GM23338 (cell line): ENCODE measurements at regions not wholly inside any gene's neighbourhood (a gene's known extent, or its start where the extent isn't known, plus 50 kb on each side); places are given as distances from the start of the nearest gene placed in this dataset.

Experiments used
- ATAC-seq: fragments of 200-7000 bp; cut with Tn5 transposase; 3 replicates; pipeline ENCODE4 v1.9.1; 2020
- DNase-seq: peaks from one replicate; pipeline ENCODE4 v3.0.0-alpha.2; 2015; ENCODE audit warnings: low spot score
- H2AFZ ChIP-seq: fragments of 200-600 bp; sonication (generic); 2 replicates; pipeline ENCODE4 v1.8.0; 2016; ENCODE audit warnings: antibody characterized with exemption, mild to moderate bottlenecking, moderate library complexity
- H3F3A ChIP-seq: fragments of 200-600 bp; sonication (generic); replicated peaks from 2 replicates; pipeline ENCODE4 v1.8.0; 2017; ENCODE audit warnings: antibody characterized with exemption, mixed run types, low read depth
- H3K27ac ChIP-seq: fragments of 200-600 bp; sonication (generic); 2 replicates; pipeline ENCODE4 v1.6.1; 2016; ENCODE audit warnings: low read depth
- H3K27me3 ChIP-seq: fragments of 200-600 bp; sonication (generic); 2 replicates; pipeline ENCODE4 v1.8.0; 2016; ENCODE audit warnings: mild to moderate bottlenecking, mixed run types, moderate library complexity; ENCODE audit not compliant: insufficient read depth
- H3K36me3 ChIP-seq: fragments of 200-600 bp; sonication (generic); 2 replicates; pipeline ENCODE4 v1.8.0; 2016; ENCODE audit warnings: mild to moderate bottlenecking; ENCODE audit not compliant: insufficient read depth
- H3K4me1 ChIP-seq: fragments of 200-600 bp; sonication (generic); 2 replicates; pipeline ENCODE4 v1.8.0; 2016; ENCODE audit warnings: mild to moderate bottlenecking, moderate library complexity; ENCODE audit not compliant: insufficient read depth
- H3K4me2 ChIP-seq: fragments of 200-600 bp; sonication (generic); 2 replicates; pipeline ENCODE4 v1.7.1; 2017; ENCODE audit warnings: mixed run types
- H3K4me3 ChIP-seq: fragments of 200-600 bp; sonication (generic); 2 replicates; pipeline ENCODE4 v1.6.1; 2016; ENCODE audit warnings: mixed run types
- H3K79me2 ChIP-seq: fragments of 200-600 bp; sonication (generic); replicated peaks from 2 replicates; pipeline ENCODE4 v1.8.0; 2017; ENCODE audit warnings: mild to moderate bottlenecking; ENCODE audit not compliant: insufficient read depth
- H3K9me2 ChIP-seq: fragments of 200-600 bp; sonication (generic); 2 replicates; pipeline ENCODE4 v1.8.0; 2017; ENCODE audit not compliant: insufficient read depth
- H4K20me1 ChIP-seq: fragments of 200-600 bp; sonication (generic); replicated peaks from 2 replicates; pipeline ENCODE4 v1.8.0; 2017; ENCODE audit warnings: mild to moderate bottlenecking; ENCODE audit not compliant: insufficient read depth
- H3K27ac Mint-ChIP-seq: 2 replicates; pipeline ENCODE4 v1.8.0; 2020; ENCODE audit warnings: inconsistent platforms, mild to moderate bottlenecking, moderate library complexity, mixed read lengths
- H3K27me3 Mint-ChIP-seq: 3 replicates; pipeline ENCODE4 v1.8.0; 2022; ENCODE audit warnings: low read depth, mild to moderate bottlenecking, moderate library complexity, mixed read lengths, inconsistent platforms; ENCODE audit not compliant: insufficient read depth, poor library complexity
- H3K36me3 Mint-ChIP-seq: 3 replicates; pipeline ENCODE4 v1.8.0; 2021; ENCODE audit warnings: low read depth, mild to moderate bottlenecking, inconsistent platforms, moderate library complexity, mixed read lengths
- H3K4me1 Mint-ChIP-seq: 3 replicates; pipeline ENCODE4 v1.8.0; 2020; ENCODE audit warnings: mild to moderate bottlenecking, inconsistent platforms, mixed read lengths
- H3K4me3 Mint-ChIP-seq: 3 replicates; pipeline ENCODE4 v1.8.0; 2021; ENCODE audit warnings: moderate library complexity, mild to moderate bottlenecking, inconsistent platforms, mixed read lengths
- H3K9me3 Mint-ChIP-seq: 3 replicates; pipeline ENCODE4 v1.8.0; 2020; ENCODE audit warnings: moderate library complexity, mild to moderate bottlenecking, inconsistent platforms, mixed read lengths
- CREB1 ChIP-seq: fragments of 250-450 bp; sonication (Bioruptor Pico); IDR thresholded peaks from 2 replicates; pipeline ENCODE4 v1.5.0; 2020; ENCODE audit warnings: low read depth, mild to moderate bottlenecking, moderate library complexity
- CTCF ChIP-seq, 2 experiments: fragments of 200-600 bp in 1 of 2; sonication (generic) in 1 of 2; conservative IDR thresholded peaks; 2 replicates each; pipeline versions ENCODE4 v1.5.1 to v1.6.1; 2016 to 2017; ENCODE audit warnings: antibody characterized with exemption in 2 of 2, low read depth in 2 of 2, mild to moderate bottlenecking in 2 of 2, moderate library complexity in 1 of 2
- ETS1 ChIP-seq: IDR thresholded peaks from 2 replicates; pipeline ENCODE4 v1.6.1; 2016; ENCODE audit warnings: antibody characterized with exemption
- EZH2 ChIP-seq: fragments of 200-600 bp; sonication (generic); IDR thresholded peaks from one replicate; pipeline ENCODE4 v1.8.0; 2017; ENCODE audit warnings: antibody characterized with exemption, mild to moderate bottlenecking, low read depth; ENCODE audit not compliant: unreplicated experiment
- EZH2phosphoT487 ChIP-seq: fragments of 200-600 bp; sonication (generic); IDR thresholded peaks from one replicate; pipeline ENCODE4 v1.8.1; 2018; ENCODE audit warnings: antibody characterized with exemption; ENCODE audit not compliant: unreplicated experiment
- JUNB ChIP-seq: IDR thresholded peaks from one replicate; pipeline ENCODE4 v1.6.1; 2016; ENCODE audit warnings: antibody characterized with exemption; ENCODE audit not compliant: unreplicated experiment
- NANOG ChIP-seq: IDR thresholded peaks from 2 replicates; pipeline ENCODE4 v1.6.1; 2016; ENCODE audit warnings: antibody characterized with exemption, borderline replicate concordance
- POLR2AphosphoS5 ChIP-seq: IDR thresholded peaks from 2 replicates; pipeline ENCODE4 v1.6.1; 2016; ENCODE audit warnings: antibody characterized with exemption, low read depth
- REST ChIP-seq: IDR thresholded peaks from one replicate; pipeline ENCODE4 v1.6.1; 2018; ENCODE audit warnings: antibody characterized with exemption; ENCODE audit not compliant: unreplicated experiment
- STAT1 ChIP-seq: IDR thresholded peaks from one replicate; pipeline ENCODE4 v1.6.1; 2016; ENCODE audit warnings: antibody characterized with exemption; ENCODE audit not compliant: unreplicated experiment
- ZNF114 ChIP-seq: fragments of 250-450 bp; sonication (Bioruptor Pico); IDR thresholded peaks from 2 replicates; pipeline ENCODE4 v1.5.0; 2020; ENCODE audit warnings: mild to moderate bottlenecking, moderate library complexity
- ZNF331 ChIP-seq: fragments of 250-450 bp; sonication (Bioruptor Pico); IDR thresholded peaks from 2 replicates; pipeline ENCODE4 v1.5.0; 2020; ENCODE audit warnings: low read depth, mild to moderate bottlenecking, moderate library complexity
- ZNF462 ChIP-seq: fragments of 250-450 bp; sonication (Bioruptor Pico); IDR thresholded peaks from 2 replicates; pipeline ENCODE4 v1.5.0; 2020; ENCODE audit warnings: mild to moderate bottlenecking, moderate library complexity

- Histone ChIP-seq H3K4me3 (no peak overlapping the region), H3K79me2 (no peaks in the 10 kb centered on the region), H3F3A (no peaks in the 10 kb centered on the region), H3K9me2 (0 out of 2 replicates have a peak, but pooled peaks cover 4% of the 10 kb centered on the region), H3K27ac (no peak overlapping the region), H2AFZ (no peak overlapping the region), H3K4me2 (no peak overlapping the region), H3K4me1 (0 out of 2 replicates have a peak, but pooled peaks cover 3% of the 10 kb centered on the region), H3K36me3 (no peaks in the 10 kb centered on the region), H3K27me3 (no peaks in the 10 kb centered on the region), H4K20me1 (no peaks in the 10 kb centered on the region)
- Mint-ChIP-seq H3K9me3 (no peaks in the 10 kb centered on the region), H3K27ac (no peak overlapping the region), H3K27me3 (no peaks in the 10 kb centered on the region), H3K4me1 (0 out of 3 replicates have a peak, but pooled peaks cover 5% of the 10 kb centered on the region), H3K4me3 (no peak overlapping the region), H3K36me3 (no peaks in the 10 kb centered on the region)
- no peak for DNase-seq
- TF ChIP-seq POLR2AphosphoS5: no peak
- no peak for TF ChIP-seq JUNB
- TF ChIP-seq CTCF (conservative IDR thresholded peaks at IDR 0.05; ENCODE audit: low read depth in 2 of 2): no peak
- TF ChIP-seq NANOG: no peak
- TF ChIP-seq ZNF331 (CRISPR knock-in tag): no peak
- TF ChIP-seq ZNF114 (CRISPR knock-in tag): no peak
- TF ChIP-seq ZNF462 (CRISPR knock-in tag): no peak
- no peak for TF ChIP-seq EZH2phosphoT487
- no peak for TF ChIP-seq CREB1 (CRISPR knock-in tag)
- no peak for TF ChIP-seq EZH2
- no peak for TF ChIP-seq ETS1
- TF ChIP-seq REST: no peak
- no peak for TF ChIP-seq STAT1
- ATAC-seq: no peak
These were observed 80.5 kb downstream of the HRH4 start for GRCh38 chr18:24540896-24541295.
